Choroid plexus epithelial cell (primary cell): ENCODE measurements at regions not wholly inside any gene's neighbourhood (a gene's known extent, or its start where the extent isn't known, plus 50 kb on each side); places are given as distances from the start of the nearest gene placed in this dataset.
A peak's percentile ranks its signal among the peaks of the same experiment; 100 is the strongest.

Source experiments
- DNase-seq: peaks from one replicate; pipeline ENCODE4 v3.0.0-alpha.2; 2010; ENCODE audit warnings: low read depth
- H3K4me3 ChIP-seq: 2 replicates; pipeline ENCODE4 v1.5.1; 2011; ENCODE audit warnings: low read depth, mild to moderate bottlenecking, control low read depth, low read length, moderate library complexity
- CTCF ChIP-seq: conservative IDR thresholded peaks from 2 replicates; pipeline ENCODE4 v1.5.1; 2011; ENCODE audit warnings: low read depth, mild to moderate bottlenecking, control low read depth, inconsistent platforms, low read length, moderate library complexity

GRCh38 chr5:82396871-82397514 is 118.8 kb upstream of the RPS23 start:
- no peak overlapping the region for H3K4me3 ChIP-seq
- DNase-seq = peak; percentile 100
- no peak for TF ChIP-seq CTCF

- no peak for TF ChIP-seq CTCF
- H3K4me3 ChIP-seq = no peak overlapping the region
- DNase-seq = peak; percentile 79
These were observed 118.2 kb upstream of the RPS23 start for GRCh38 chr5:82396396-82396795.

GRCh38 chr5:82393951-82394350 is 115.8 kb upstream of the RPS23 start:
- DNase-seq = no peak
- H3K4me3 ChIP-seq = no peak overlapping the region
- TF ChIP-seq CTCF = no peak

GRCh38 chr5:82390088-82390487 is 111.9 kb upstream of the RPS23 start:
- no peak overlapping the region for H3K4me3 ChIP-seq
- no peak for DNase-seq
- no peak for TF ChIP-seq CTCF

- DNase-seq = no peak
- TF ChIP-seq CTCF = no peak
- no peak overlapping the region for H3K4me3 ChIP-seq
These were observed 111.2 kb upstream of the RPS23 start for GRCh38 chr5:82389347-82389746.

GRCh38 chr5:82388181-82388580 is 110.0 kb upstream of the RPS23 start:
- peak; percentile 90 for DNase-seq
- TF ChIP-seq CTCF = no peak
- no peak overlapping the region for H3K4me3 ChIP-seq

GRCh38 chr5:82387819-82388166 is 109.6 kb upstream of the RPS23 start:
- no peak for TF ChIP-seq CTCF
- H3K4me3 ChIP-seq = no peak overlapping the region
- no peak for DNase-seq
